ENCODE measurements at regions not wholly inside any gene's neighbourhood (a gene's known extent, or its start where the extent isn't known, plus 50 kb on each side); places are given as distances from the start of the nearest gene placed in this dataset.

DNA sequence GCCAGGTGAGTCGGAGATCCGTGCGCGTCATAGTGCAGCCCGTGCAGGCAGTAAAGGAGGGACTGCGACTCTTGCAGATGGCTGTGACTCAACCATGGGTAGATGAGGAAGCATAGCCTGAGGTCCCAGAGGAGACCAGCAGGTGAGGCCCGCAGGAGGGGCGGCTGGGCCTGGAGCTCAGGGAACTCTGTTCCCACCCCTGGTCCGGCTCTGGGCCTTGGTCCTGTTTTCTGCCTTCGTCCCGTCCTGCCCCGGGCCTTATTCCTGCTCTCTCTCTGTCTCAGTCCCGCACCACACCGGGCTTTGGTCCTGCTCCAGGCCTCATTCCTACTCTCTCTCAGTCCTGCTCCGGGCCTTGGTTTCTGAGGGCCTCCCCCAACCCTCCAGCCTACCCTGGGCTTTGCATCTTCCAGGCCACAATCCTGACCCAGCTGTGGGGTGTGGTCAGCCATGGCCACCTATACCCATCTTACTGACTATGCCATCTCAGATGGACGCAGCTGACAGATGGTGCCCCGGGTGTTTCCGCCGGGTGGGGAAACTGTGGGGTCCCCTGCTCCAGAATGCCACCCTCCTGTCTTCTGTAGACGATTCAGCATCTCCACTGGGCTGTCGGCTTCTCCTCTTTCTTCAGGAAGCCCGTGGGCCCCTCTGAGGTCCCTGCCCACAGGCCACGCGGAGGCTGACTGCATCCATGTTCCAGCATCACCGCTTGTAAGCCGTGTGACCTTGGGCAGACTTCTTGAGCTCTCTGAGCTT is 1134.1 kb downstream of the BRD1 start:
- Histone ChIP-seq H3K27me3 (replicated peaks in 1 of 4; ENCODE audit: control extremely low read depth in 1 of 4, control insufficient read depth in 3 of 4, insufficient read depth in 4 of 4, low read length in 3 of 4) (no peaks in the 10 kb centered on the region), H4K20me1 (ENCODE audit: control insufficient read depth, insufficient read depth, low read length, poor library complexity, severe bottlenecking) (no peaks in the 10 kb centered on the region), H3K4me2 (replicated peaks; ENCODE audit: low read depth, low read length, poor library complexity, severe bottlenecking) (no peak overlapping the region), H2AFZ (ENCODE audit: insufficient read depth, low read depth, low read length, poor library complexity, severe bottlenecking) (no peak overlapping the region), H3K27ac (ENCODE audit: low read length in 2 of 2) (no peak overlapping the region), H3K9me3 (ENCODE audit: control extremely low read depth in 1 of 3, control insufficient read depth in 2 of 3, insufficient read depth in 1 of 3, low read length in 2 of 3) (peaks cover 0 to 16% (median 0%) of the 10 kb centered on the region in 3 donors), H3K4me3 (ENCODE audit: control extremely low read depth in 1 of 5, extremely low read depth in 1 of 5, insufficient read depth in 1 of 5, low read depth in 2 of 5, low read length in 4 of 5) (no peak overlapping the region), H3K4me1 (ENCODE audit: control insufficient read depth in 2 of 2, insufficient read depth in 2 of 2, low read length in 2 of 2) (no peaks in the 10 kb centered on the region), H3K36me3 (replicated peaks in 1 of 2; ENCODE audit: control extremely low read depth in 1 of 2, control insufficient read depth in 1 of 2, extremely low read depth in 1 of 2, insufficient read depth in 2 of 2, low read length in 1 of 2) (no peaks in the 10 kb centered on the region), H3K9ac (ENCODE audit: low read length) (no peak overlapping the region), H3K79me2 (ENCODE audit: control insufficient read depth, insufficient read depth, low read length) (no peaks in the 10 kb centered on the region)
- Mint-ChIP-seq H3K9me3 (ENCODE audit: insufficient read depth) (no peaks in the 10 kb centered on the region), H3K27me3 (no peaks in the 10 kb centered on the region), H3K4me3 (no peak overlapping the region), H3K4me1 (no peaks in the 10 kb centered on the region), H3K27ac (no peak overlapping the region)
- TF ChIP-seq, protein P1, sequence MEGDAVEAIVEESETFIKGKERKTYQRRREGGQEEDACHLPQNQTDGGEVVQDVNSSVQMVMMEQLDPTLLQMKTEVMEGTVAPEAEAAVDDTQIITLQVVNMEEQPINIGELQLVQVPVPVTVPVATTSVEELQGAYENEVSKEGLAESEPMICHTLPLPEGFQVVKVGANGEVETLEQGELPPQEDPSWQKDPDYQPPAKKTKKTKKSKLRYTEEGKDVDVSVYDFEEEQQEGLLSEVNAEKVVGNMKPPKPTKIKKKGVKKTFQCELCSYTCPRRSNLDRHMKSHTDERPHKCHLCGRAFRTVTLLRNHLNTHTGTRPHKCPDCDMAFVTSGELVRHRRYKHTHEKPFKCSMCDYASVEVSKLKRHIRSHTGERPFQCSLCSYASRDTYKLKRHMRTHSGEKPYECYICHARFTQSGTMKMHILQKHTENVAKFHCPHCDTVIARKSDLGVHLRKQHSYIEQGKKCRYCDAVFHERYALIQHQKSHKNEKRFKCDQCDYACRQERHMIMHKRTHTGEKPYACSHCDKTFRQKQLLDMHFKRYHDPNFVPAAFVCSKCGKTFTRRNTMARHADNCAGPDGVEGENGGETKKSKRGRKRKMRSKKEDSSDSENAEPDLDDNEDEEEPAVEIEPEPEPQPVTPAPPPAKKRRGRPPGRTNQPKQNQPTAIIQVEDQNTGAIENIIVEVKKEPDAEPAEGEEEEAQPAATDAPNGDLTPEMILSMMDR (IDR thresholded peaks at IDR 0.05): no peak
- no peak for TF ChIP-seq EZH2 (IDR thresholded peaks at IDR 0.05; ENCODE audit: borderline replicate concordance, insufficient read depth, low read depth, low read length, poor library complexity, severe bottlenecking)
- 89% methylated on average over 26 of the region's 26 CpGs for WGBS (ENCODE audit: insufficient coverage)
- CTCF ChIA-PET: no interaction called here
- POLR2A ChIA-PET: no interaction called here
- DNase-seq (no peak), ATAC-seq (ENCODE audit: low read depth) (no peak)
- intact Hi-C loops (cut with micrococcal nuclease): no loop called here

DNA sequence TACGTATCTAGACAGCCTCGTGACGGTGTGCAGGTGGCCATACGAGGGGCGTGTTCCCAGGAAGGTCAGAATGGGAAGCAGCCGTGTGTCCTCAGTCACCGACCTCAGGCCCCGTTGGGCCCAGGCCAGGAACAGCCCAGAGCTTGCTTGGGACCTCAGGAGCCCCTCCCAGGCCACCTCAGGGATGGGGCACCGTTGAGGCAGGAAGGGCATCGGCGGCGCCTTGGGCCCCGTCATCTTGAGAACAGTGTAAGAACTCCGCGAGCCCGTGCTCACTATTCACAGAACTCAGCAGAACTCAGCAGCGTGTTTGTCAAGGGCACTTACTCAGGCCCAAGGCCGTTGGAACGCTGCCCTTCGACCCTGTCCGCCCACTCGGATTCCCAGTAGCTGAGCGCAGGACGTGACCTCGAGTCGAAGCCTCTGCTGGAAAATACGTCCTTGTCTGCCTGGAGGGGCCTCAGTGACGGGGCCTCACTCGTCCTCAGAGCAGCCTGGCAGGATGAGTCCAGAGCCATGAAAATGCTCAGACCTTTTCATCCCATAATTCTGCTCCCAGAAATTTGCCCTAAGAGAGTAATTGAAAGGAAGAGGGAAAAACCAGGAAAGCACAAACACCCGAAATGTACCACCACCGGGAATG is 1134.8 kb downstream of the BRD1 start:
- H2AFZ ChIP-seq (ENCODE audit: insufficient read depth, low read depth, low read length, poor library complexity, severe bottlenecking): no peak overlapping the region
- H4K20me1 ChIP-seq (ENCODE audit: control insufficient read depth, insufficient read depth, low read length, poor library complexity, severe bottlenecking): no peaks in the 10 kb centered on the region
- no peak overlapping the region for H3K4me2 ChIP-seq (replicated peaks; ENCODE audit: low read depth, low read length, poor library complexity, severe bottlenecking)
- POLR2A ChIA-PET: no interaction called here
- CTCF ChIA-PET: no interaction called here
- Mint-ChIP-seq H3K27ac (no peak overlapping the region), H3K4me3 (no peak overlapping the region), H3K4me1 (no peaks in the 10 kb centered on the region), H3K9me3 (ENCODE audit: insufficient read depth) (no peaks in the 10 kb centered on the region), H3K27me3 (no peaks in the 10 kb centered on the region)
- H3K4me3 ChIP-seq (ENCODE audit: control extremely low read depth in 1 of 5, extremely low read depth in 1 of 5, insufficient read depth in 1 of 5, low read depth in 2 of 5, low read length in 4 of 5): no peak overlapping the region
- no peaks in the 10 kb centered on the region for H3K4me1 ChIP-seq (ENCODE audit: control insufficient read depth in 2 of 2, insufficient read depth in 2 of 2, low read length in 2 of 2)
- no peaks in the 10 kb centered on the region for H3K79me2 ChIP-seq (ENCODE audit: control insufficient read depth, insufficient read depth, low read length)
- H3K27me3 ChIP-seq (replicated peaks in 1 of 4; ENCODE audit: control extremely low read depth in 1 of 4, control insufficient read depth in 3 of 4, insufficient read depth in 4 of 4, low read length in 3 of 4): no peaks in the 10 kb centered on the region
- H3K9me3 ChIP-seq (ENCODE audit: control extremely low read depth in 1 of 3, control insufficient read depth in 2 of 3, insufficient read depth in 1 of 3, low read length in 2 of 3): peaks cover 0 to 16% (median 0%) of the 10 kb centered on the region in 3 donors
- no peak for TF ChIP-seq EZH2 (IDR thresholded peaks at IDR 0.05; ENCODE audit: borderline replicate concordance, insufficient read depth, low read depth, low read length, poor library complexity, severe bottlenecking)
- TF ChIP-seq, protein P1 (IDR thresholded peaks at IDR 0.05): no peak
- 92% methylated on average over 31 of the region's 31 CpGs for WGBS (ENCODE audit: insufficient coverage)
- H3K27ac ChIP-seq (ENCODE audit: low read length in 2 of 2): no peak overlapping the region
- DNase-seq: no peak
- no peak overlapping the region for H3K9ac ChIP-seq (ENCODE audit: low read length)
- ATAC-seq (ENCODE audit: low read depth): no peak
- intact Hi-C loops (cut with micrococcal nuclease): no loop called here
- no peaks in the 10 kb centered on the region for H3K36me3 ChIP-seq (replicated peaks in 1 of 2; ENCODE audit: control extremely low read depth in 1 of 2, control insufficient read depth in 1 of 2, extremely low read depth in 1 of 2, insufficient read depth in 2 of 2, low read length in 1 of 2)
